ENCODE measurements at regions not wholly inside any gene's neighbourhood (a gene's known extent, or its start where the extent isn't known, plus 50 kb on each side); places are given as distances from the start of the nearest gene placed in this dataset.

DNA sequence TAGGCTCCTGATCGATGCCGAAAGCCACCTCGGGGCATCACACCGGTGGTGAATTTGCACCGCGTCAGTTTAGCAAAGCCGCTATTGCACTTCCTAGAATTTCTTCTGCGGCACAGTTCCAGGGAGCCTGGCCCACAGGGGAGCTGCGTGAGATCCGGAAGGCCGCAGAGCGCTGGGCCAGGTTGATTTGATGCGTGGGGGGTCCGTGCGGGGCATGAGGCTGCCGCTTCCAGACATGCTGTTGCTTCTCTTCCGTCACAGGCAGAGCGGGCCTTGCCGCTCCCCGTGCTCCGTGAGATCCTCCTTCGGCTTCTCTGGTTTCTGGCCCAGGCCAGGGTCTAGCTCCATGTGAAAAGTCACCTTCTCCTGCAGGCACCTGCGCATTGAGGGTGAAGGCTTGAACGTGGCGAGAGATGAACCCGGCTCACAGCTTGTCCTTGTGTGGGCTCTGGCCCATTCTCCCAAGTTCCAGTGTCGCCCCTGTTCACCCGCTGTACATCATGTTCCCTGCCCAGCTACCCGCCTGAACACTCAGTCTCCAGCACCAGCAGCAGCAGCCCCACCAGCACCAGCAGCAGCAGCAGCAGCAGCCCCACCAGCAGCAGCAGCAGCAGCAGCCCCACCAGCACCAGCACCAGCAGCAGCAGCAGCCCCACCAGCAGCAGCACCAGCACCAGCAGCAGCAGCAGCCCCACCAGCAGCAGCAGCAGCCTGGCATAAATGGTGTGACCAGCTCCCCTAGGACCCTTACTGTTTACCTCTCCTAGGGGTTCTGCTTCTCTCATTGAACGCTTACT, 131.2 kb downstream of the TRIML1 start:
- DNase-seq (ENCODE audit: low read depth, low spot score) (no peak), ATAC-seq (no peak)
- CTCF ChIA-PET: no interaction called here
- TF ChIP-seq ELF1 (IDR thresholded peaks at IDR 0.05; ENCODE audit: borderline replicate concordance, low read depth) (no peak), SP1 (IDR thresholded peaks at IDR 0.05; ENCODE audit: low read depth) (no peak), EZH2 (IDR thresholded peaks at IDR 0.05) (no peak), EGR1 (IDR thresholded peaks at IDR 0.05; ENCODE audit: low read depth) (no peak), JUND (IDR thresholded peaks at IDR 0.05) (no peak), ZNF274 (IDR thresholded peaks at IDR 0.05; ENCODE audit: low read depth, low read length) (no peak), FOSL1 (IDR thresholded peaks at IDR 0.05; ENCODE audit: low read depth) (no peak)
- TF ChIP-seq, protein P1, sequence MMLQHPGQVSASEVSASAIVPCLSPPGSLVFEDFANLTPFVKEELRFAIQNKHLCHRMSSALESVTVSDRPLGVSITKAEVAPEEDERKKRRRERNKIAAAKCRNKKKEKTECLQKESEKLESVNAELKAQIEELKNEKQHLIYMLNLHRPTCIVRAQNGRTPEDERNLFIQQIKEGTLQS (IDR thresholded peaks at IDR 0.05): no peak
- TF ChIP-seq, protein P2, sequence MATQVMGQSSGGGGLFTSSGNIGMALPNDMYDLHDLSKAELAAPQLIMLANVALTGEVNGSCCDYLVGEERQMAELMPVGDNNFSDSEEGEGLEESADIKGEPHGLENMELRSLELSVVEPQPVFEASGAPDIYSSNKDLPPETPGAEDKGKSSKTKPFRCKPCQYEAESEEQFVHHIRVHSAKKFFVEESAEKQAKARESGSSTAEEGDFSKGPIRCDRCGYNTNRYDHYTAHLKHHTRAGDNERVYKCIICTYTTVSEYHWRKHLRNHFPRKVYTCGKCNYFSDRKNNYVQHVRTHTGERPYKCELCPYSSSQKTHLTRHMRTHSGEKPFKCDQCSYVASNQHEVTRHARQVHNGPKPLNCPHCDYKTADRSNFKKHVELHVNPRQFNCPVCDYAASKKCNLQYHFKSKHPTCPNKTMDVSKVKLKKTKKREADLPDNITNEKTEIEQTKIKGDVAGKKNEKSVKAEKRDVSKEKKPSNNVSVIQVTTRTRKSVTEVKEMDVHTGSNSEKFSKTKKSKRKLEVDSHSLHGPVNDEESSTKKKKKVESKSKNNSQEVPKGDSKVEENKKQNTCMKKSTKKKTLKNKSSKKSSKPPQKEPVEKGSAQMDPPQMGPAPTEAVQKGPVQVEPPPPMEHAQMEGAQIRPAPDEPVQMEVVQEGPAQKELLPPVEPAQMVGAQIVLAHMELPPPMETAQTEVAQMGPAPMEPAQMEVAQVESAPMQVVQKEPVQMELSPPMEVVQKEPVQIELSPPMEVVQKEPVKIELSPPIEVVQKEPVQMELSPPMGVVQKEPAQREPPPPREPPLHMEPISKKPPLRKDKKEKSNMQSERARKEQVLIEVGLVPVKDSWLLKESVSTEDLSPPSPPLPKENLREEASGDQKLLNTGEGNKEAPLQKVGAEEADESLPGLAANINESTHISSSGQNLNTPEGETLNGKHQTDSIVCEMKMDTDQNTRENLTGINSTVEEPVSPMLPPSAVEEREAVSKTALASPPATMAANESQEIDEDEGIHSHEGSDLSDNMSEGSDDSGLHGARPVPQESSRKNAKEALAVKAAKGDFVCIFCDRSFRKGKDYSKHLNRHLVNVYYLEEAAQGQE (IDR thresholded peaks at IDR 0.05; ENCODE audit: low read depth): no peak
- TF ChIP-seq, protein P3, sequence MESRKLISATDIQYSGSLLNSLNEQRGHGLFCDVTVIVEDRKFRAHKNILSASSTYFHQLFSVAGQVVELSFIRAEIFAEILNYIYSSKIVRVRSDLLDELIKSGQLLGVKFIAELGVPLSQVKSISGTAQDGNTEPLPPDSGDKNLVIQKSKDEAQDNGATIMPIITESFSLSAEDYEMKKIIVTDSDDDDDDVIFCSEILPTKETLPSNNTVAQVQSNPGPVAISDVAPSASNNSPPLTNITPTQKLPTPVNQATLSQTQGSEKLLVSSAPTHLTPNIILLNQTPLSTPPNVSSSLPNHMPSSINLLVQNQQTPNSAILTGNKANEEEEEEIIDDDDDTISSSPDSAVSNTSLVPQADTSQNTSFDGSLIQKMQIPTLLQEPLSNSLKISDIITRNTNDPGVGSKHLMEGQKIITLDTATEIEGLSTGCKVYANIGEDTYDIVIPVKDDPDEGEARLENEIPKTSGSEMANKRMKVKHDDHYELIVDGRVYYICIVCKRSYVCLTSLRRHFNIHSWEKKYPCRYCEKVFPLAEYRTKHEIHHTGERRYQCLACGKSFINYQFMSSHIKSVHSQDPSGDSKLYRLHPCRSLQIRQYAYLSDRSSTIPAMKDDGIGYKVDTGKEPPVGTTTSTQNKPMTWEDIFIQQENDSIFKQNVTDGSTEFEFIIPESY (IDR thresholded peaks at IDR 0.05; ENCODE audit: extremely low read depth, insufficient replicate concordance, low read length): no peak
- Histone ChIP-seq H3K4me2 (ENCODE audit: low read length) (no peak overlapping the region), H3K27ac (ENCODE audit: low read depth, low read length) (no peak overlapping the region), H3K9ac (ENCODE audit: low read length) (no peak overlapping the region), H3K36me3 (ENCODE audit: control insufficient read depth in 1 of 2, insufficient read depth in 2 of 2, low read length in 2 of 2) (no peaks in the 10 kb centered on the region), H3K9me3 (ENCODE audit: control insufficient read depth in 1 of 2, insufficient read depth in 1 of 2, low read depth in 1 of 2, low read length in 2 of 2) (no peaks in the 10 kb centered on the region), H3K4me3 (replicated peaks in 1 of 2; ENCODE audit: low read depth in 1 of 2, low read length in 2 of 2) (no peak overlapping the region), H3K4me1 (ENCODE audit: control insufficient read depth in 1 of 2, insufficient read depth in 2 of 2, low read length in 2 of 2) (peaks cover 0 to 7% of the 10 kb centered on the region in 2 experiments; a peak in 1 of 4 replicates), H3K9me2 (ENCODE audit: insufficient read depth) (no peaks in the 10 kb centered on the region), H4K20me1 (ENCODE audit: insufficient read depth) (no peaks in the 10 kb centered on the region), H2AFZ (ENCODE audit: low read depth, low read length, poor library complexity, severe bottlenecking) (no peak overlapping the region), H3K79me2 (ENCODE audit: insufficient read depth, low read length) (no peaks in the 10 kb centered on the region), H3K27me3 (ENCODE audit: insufficient read depth, low read length) (no peaks in the 10 kb centered on the region)
- no TSS peak for BruUV-seq (replicated peaks)
- RAD21 ChIA-PET (ENCODE audit: low non-redundant PET in 1 of 2, low total read pairs in 2 of 2, uncharacterized antibody in 2 of 2, unreplicated experiment in 2 of 2): no interaction called here
- intact Hi-C loops (cut with micrococcal nuclease): no loop called here
- POLR2A ChIA-PET: no interaction called here
